Neural cell (in vitro differentiated cells): ENCODE measurements at regions not wholly inside any gene's neighbourhood (a gene's known extent, or its start where the extent isn't known, plus 50 kb on each side); places are given as distances from the start of the nearest gene placed in this dataset.

ENCODE experiments used
- CTCF ChIP-seq: fragments of 450-650 bp; IDR thresholded peaks from 2 replicates; pipeline ENCODE4 v1.5.1; 2014; ENCODE audit warnings: antibody characterized with exemption, mild to moderate bottlenecking, moderate library complexity; ENCODE audit not compliant: poor library complexity, severe bottlenecking
- REST ChIP-seq: IDR thresholded peaks from 2 replicates; pipeline ENCODE4 v1.6.1; 2012; ENCODE audit warnings: borderline replicate concordance

GRCh38 chr2:49812730-49813129 is 658.4 kb upstream of the FSHR start:
- TF ChIP-seq CTCF, result no peak
- no peak for TF ChIP-seq REST
